ENCODE measurements at regions not wholly inside any gene's neighbourhood (a gene's known extent, or its start where the extent isn't known, plus 50 kb on each side); places are given as distances from the start of the nearest gene placed in this dataset.

GRCh38 chr10:128318913-128319312 is 192.7 kb upstream of the MKI67 start:
- Histone ChIP-seq H4K20me1 (replicated peaks; ENCODE audit: control insufficient read depth, extremely low read depth, insufficient read depth, low read length) (no peaks in the 10 kb centered on the region), H2AFZ (ENCODE audit: low read depth, low read length) (no peak overlapping the region), H3K36me3 (ENCODE audit: control insufficient read depth in 2 of 2, extremely low read depth in 1 of 2, insufficient read depth in 2 of 2, low read length in 2 of 2) (no peaks in the 10 kb centered on the region), H3K9me1 (replicated peaks; ENCODE audit: control insufficient read depth, extremely low read depth, insufficient read depth, low read length) (no peaks in the 10 kb centered on the region), H3K27me3 (ENCODE audit: control insufficient read depth in 2 of 2, insufficient read depth in 2 of 2, low read length in 2 of 2) (no peaks in the 10 kb centered on the region), H3K9me3 (replicated peaks; ENCODE audit: control insufficient read depth, insufficient read depth, low read length) (no peaks in the 10 kb centered on the region), H3K9ac (replicated peaks; ENCODE audit: extremely low read depth, insufficient read depth, low read length) (no peak overlapping the region), H3K4me2 (ENCODE audit: insufficient read depth, low read length) (no peak overlapping the region), H3K27ac (ENCODE audit: insufficient read depth, low read depth, low read length) (no peak overlapping the region), H3K4me3 (replicated peaks in 1 of 3; ENCODE audit: insufficient read depth in 1 of 3, low read depth in 1 of 3, low read length in 3 of 3) (no peak overlapping the region), H3K4me1 (ENCODE audit: control insufficient read depth, extremely low read depth, insufficient read depth, low read length) (no peaks in the 10 kb centered on the region), H3K79me2 (ENCODE audit: control insufficient read depth, insufficient read depth, low read length) (no peaks in the 10 kb centered on the region)
- FAIRE-seq (no peak), DNase-seq (ENCODE audit: low read depth, low spot score) (no peak)
- POLR2A ChIA-PET, result no interaction called here
- intact Hi-C loops (cut with micrococcal nuclease), result no loop called here
- no peak for TF ChIP-seq GATA2 (IDR thresholded peaks at IDR 0.05; ENCODE audit: insufficient read depth, insufficient read length, low read depth, low read length)
- no peak for TF ChIP-seq FOS (IDR thresholded peaks at IDR 0.05; ENCODE audit: borderline replicate concordance, insufficient read depth, low read length)
- TF ChIP-seq MYC (IDR thresholded peaks at IDR 0.05; ENCODE audit: low read depth, low read length), result no peak
- no peak for TF ChIP-seq EZH2 (IDR thresholded peaks at IDR 0.05; ENCODE audit: borderline replicate concordance, low read depth, low read length, severe bottlenecking)
- CTCF ChIA-PET, result no interaction called here
- BruUV-seq (replicated peaks), result no TSS peak
- dilution Hi-C loops (cut with MboI; ENCODE audit: extremely low pct_ligation_motif_present, low sequenced_read_pairs), result no loop called here

DNA sequence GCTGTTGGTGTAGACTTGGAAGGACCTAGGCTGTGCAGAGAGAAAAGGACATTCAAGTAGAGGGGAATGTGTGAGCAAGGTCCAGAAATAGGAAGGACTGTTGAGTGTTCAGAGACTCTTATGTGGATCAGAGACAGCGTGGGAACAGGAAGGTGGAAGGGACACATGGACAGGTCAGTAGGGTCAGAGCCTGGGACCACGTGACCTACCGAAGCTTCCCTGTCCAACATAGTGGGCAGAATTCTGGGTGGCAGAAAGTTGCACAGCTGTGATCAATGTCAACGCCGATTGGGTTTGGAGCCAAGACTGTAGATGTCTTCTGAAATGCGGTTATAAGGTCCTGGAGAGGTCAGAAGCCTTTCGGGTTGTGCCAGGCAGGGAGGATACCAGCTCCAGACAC is 195.9 kb upstream of the MKI67 start:
- H3K4me2 ChIP-seq (ENCODE audit: insufficient read depth, low read length), result no peak overlapping the region
- ChIA-PET CTCF (no interaction called here), POLR2A (no interaction called here)
- no peaks in the 10 kb centered on the region for H4K20me1 ChIP-seq (replicated peaks; ENCODE audit: control insufficient read depth, extremely low read depth, insufficient read depth, low read length)
- no peaks in the 10 kb centered on the region for H3K9me1 ChIP-seq (replicated peaks; ENCODE audit: control insufficient read depth, extremely low read depth, insufficient read depth, low read length)
- H3K27ac ChIP-seq (ENCODE audit: insufficient read depth, low read depth, low read length), result no peak overlapping the region
- H3K36me3 ChIP-seq (ENCODE audit: control insufficient read depth in 2 of 2, extremely low read depth in 1 of 2, insufficient read depth in 2 of 2, low read length in 2 of 2), result no peaks in the 10 kb centered on the region
- FAIRE-seq (no peak), DNase-seq (ENCODE audit: low read depth, low spot score) (no peak)
- H3K79me2 ChIP-seq (ENCODE audit: control insufficient read depth, insufficient read depth, low read length), result no peaks in the 10 kb centered on the region
- H3K27me3 ChIP-seq (ENCODE audit: control insufficient read depth in 2 of 2, insufficient read depth in 2 of 2, low read length in 2 of 2), result no peaks in the 10 kb centered on the region
- no peaks in the 10 kb centered on the region for H3K9me3 ChIP-seq (replicated peaks; ENCODE audit: control insufficient read depth, insufficient read depth, low read length)
- intact Hi-C loops (cut with micrococcal nuclease), result no loop called here
- dilution Hi-C loops (cut with MboI; ENCODE audit: extremely low pct_ligation_motif_present, low sequenced_read_pairs), result no loop called here
- no peak overlapping the region for H2AFZ ChIP-seq (ENCODE audit: low read depth, low read length)
- no peak overlapping the region for H3K9ac ChIP-seq (replicated peaks; ENCODE audit: extremely low read depth, insufficient read depth, low read length)
- no TSS peak for BruUV-seq (replicated peaks)
- H3K4me1 ChIP-seq (ENCODE audit: control insufficient read depth, extremely low read depth, insufficient read depth, low read length), result no peaks in the 10 kb centered on the region
- TF ChIP-seq MYC (IDR thresholded peaks at IDR 0.05; ENCODE audit: low read depth, low read length) (no peak), POLR2A (IDR thresholded peaks at IDR 0.05; ENCODE audit: low read depth, low read length) (no peak), EZH2 (IDR thresholded peaks at IDR 0.05; ENCODE audit: borderline replicate concordance, low read depth, low read length, severe bottlenecking) (no peak), JUN (IDR thresholded peaks at IDR 0.05; ENCODE audit: borderline replicate concordance, insufficient read depth, insufficient read length, low read depth) (no peak), GATA2 (IDR thresholded peaks at IDR 0.05; ENCODE audit: insufficient read depth, insufficient read length, low read depth, low read length) (no peak), POLR2AphosphoS5 (IDR thresholded peaks at IDR 0.05; ENCODE audit: insufficient read depth, low read depth, low read length) (no peak)
- H3K4me3 ChIP-seq (replicated peaks in 1 of 3; ENCODE audit: insufficient read depth in 1 of 3, low read depth in 1 of 3, low read length in 3 of 3), result no peak overlapping the region
